ENCODE measurements at regions not wholly inside any gene's neighbourhood (a gene's known extent, or its start where the extent isn't known, plus 50 kb on each side); places are given as distances from the start of the nearest gene placed in this dataset.
A peak's percentile ranks its signal among the peaks of the same experiment; 100 is the strongest.

- peak overlapping the region; percentile 13; the same call in 1 of the 2 replicates for H3K9ac ChIP-seq
- H2AFZ ChIP-seq (ENCODE audit: low read depth) = peak overlapping the region; percentile 37; the same call in 1 of the 2 replicates
- H3K4me3 ChIP-seq (ENCODE audit: low read depth in 2 of 2, low read length in 1 of 2) = no peak overlapping the region
- H3K27me3 ChIP-seq (ENCODE audit: insufficient read depth) = no peaks in the 10 kb centered on the region
- TF ChIP-seq TAF1 (IDR thresholded peaks at IDR 0.05; ENCODE audit: borderline replicate concordance, low read depth, low read length) = no peak
- no peak for TF ChIP-seq MXI1 (IDR thresholded peaks at IDR 0.05; ENCODE audit: low read depth, low read length)
- TF ChIP-seq TCF12 (IDR thresholded peaks at IDR 0.05) = peak; percentile 34; the same call in 1 of the 2 replicates
- TF ChIP-seq NFIC (IDR thresholded peaks at IDR 0.05; ENCODE audit: borderline replicate concordance) = peak; percentile 52; the same call in 1 of the 2 replicates
- peak in 1 of 2 experiments; percentile 9; a peak in 1 of 4 replicates for TF ChIP-seq EP300 (IDR thresholded peaks at IDR 0.05; ENCODE audit: borderline replicate concordance in 1 of 2, low read depth in 1 of 2, low read length in 1 of 2)
- TF ChIP-seq, protein P1, sequence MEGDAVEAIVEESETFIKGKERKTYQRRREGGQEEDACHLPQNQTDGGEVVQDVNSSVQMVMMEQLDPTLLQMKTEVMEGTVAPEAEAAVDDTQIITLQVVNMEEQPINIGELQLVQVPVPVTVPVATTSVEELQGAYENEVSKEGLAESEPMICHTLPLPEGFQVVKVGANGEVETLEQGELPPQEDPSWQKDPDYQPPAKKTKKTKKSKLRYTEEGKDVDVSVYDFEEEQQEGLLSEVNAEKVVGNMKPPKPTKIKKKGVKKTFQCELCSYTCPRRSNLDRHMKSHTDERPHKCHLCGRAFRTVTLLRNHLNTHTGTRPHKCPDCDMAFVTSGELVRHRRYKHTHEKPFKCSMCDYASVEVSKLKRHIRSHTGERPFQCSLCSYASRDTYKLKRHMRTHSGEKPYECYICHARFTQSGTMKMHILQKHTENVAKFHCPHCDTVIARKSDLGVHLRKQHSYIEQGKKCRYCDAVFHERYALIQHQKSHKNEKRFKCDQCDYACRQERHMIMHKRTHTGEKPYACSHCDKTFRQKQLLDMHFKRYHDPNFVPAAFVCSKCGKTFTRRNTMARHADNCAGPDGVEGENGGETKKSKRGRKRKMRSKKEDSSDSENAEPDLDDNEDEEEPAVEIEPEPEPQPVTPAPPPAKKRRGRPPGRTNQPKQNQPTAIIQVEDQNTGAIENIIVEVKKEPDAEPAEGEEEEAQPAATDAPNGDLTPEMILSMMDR (IDR thresholded peaks at IDR 0.05) = no peak
- TF ChIP-seq, protein P2, sequence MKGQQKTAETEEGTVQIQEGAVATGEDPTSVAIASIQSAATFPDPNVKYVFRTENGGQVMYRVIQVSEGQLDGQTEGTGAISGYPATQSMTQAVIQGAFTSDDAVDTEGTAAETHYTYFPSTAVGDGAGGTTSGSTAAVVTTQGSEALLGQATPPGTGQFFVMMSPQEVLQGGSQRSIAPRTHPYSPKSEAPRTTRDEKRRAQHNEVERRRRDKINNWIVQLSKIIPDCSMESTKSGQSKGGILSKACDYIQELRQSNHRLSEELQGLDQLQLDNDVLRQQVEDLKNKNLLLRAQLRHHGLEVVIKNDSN (IDR thresholded peaks at IDR 0.05; ENCODE audit: borderline replicate concordance, low read depth) = peak; percentile 34; the same call in 1 of the 2 replicates
- no peaks in the 10 kb centered on the region for H4K20me1 ChIP-seq (ENCODE audit: insufficient read depth)
- peaks cover 29% of the 10 kb centered on the region for H3F3A ChIP-seq (replicated peaks; ENCODE audit: insufficient read depth)
- H3K4me2 ChIP-seq = peak overlapping the region; percentile 61
- H3K36me3 ChIP-seq (replicated peaks in 1 of 2; ENCODE audit: control insufficient read depth in 1 of 2, insufficient read depth in 2 of 2, low read length in 1 of 2) = no peaks in the 10 kb centered on the region
- CTCF ChIA-PET = no interaction called here
- H3K9me3 ChIP-seq = no peaks in the 10 kb centered on the region
- no peak for DNase-seq
- peaks cover 19 to 48% of the 10 kb centered on the region in 2 experiments for H3K4me1 ChIP-seq (ENCODE audit: control insufficient read depth in 1 of 2, insufficient read depth in 2 of 2, low read depth in 1 of 2, low read length in 1 of 2)
- H3K9me2 ChIP-seq = no peaks in the 10 kb centered on the region
- 70% methylated on average over 5 of the region's 5 CpGs for WGBS (ENCODE audit: low lambda C conversion rate)
- POLR2A ChIA-PET = no interaction called here
- no peaks in the 10 kb centered on the region for H3K79me2 ChIP-seq (ENCODE audit: insufficient read depth)
- H3K27ac ChIP-seq (ENCODE audit: low read depth in 2 of 2, low read length in 1 of 2) = peak overlapping the region; percentile 90 to 96
Observed at GRCh38 chr12:93173178-93173957, 204.4 kb upstream of the NUDT4 start.

DNA sequence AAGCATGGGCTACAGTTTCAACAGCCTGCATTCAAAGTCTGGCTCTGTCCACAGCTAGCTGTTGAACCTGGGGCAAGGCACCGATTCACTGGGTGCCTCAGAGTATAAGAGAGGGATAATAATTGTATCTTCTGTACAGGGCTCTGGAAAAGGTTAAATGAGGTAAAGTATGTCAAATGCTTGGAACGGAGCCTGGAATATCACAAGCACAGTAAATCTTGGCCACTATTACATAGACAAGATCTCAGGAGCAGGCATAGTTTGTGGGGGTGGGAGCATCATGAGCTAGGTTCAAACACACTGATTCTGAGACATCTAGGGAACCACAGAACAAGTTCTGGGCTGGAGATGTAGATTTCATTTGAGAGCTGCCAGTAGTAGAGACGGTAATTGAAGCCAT, 203.7 kb upstream of the NUDT4 start:
- H3F3A ChIP-seq (replicated peaks; ENCODE audit: insufficient read depth) = peaks cover 29% of the 10 kb centered on the region
- H3K9ac ChIP-seq = peak overlapping the region; percentile 13; the same call in 1 of the 2 replicates
- no peak overlapping the region for H3K4me3 ChIP-seq (ENCODE audit: low read depth in 2 of 2, low read length in 1 of 2)
- no peaks in the 10 kb centered on the region for H3K9me3 ChIP-seq
- no peaks in the 10 kb centered on the region for H3K27me3 ChIP-seq (ENCODE audit: insufficient read depth)
- peak overlapping the region; percentile 61 for H3K4me2 ChIP-seq
- DNase-seq = peak; percentile 19
- H3K36me3 ChIP-seq (replicated peaks in 1 of 2; ENCODE audit: control insufficient read depth in 1 of 2, insufficient read depth in 2 of 2, low read length in 1 of 2) = no peaks in the 10 kb centered on the region
- H3K79me2 ChIP-seq (ENCODE audit: insufficient read depth) = no peaks in the 10 kb centered on the region
- ChIA-PET CTCF (no interaction called here), POLR2A (no interaction called here)
- H3K27ac ChIP-seq (ENCODE audit: low read depth in 2 of 2, low read length in 1 of 2) = peak overlapping the region; percentile 90 to 96
- H3K4me1 ChIP-seq (ENCODE audit: control insufficient read depth in 1 of 2, insufficient read depth in 2 of 2, low read depth in 1 of 2, low read length in 1 of 2) = peaks cover 19 to 48% of the 10 kb centered on the region in 2 experiments
- H4K20me1 ChIP-seq (ENCODE audit: insufficient read depth) = no peaks in the 10 kb centered on the region
- no peaks in the 10 kb centered on the region for H3K9me2 ChIP-seq
- H2AFZ ChIP-seq (ENCODE audit: low read depth) = peak overlapping the region; percentile 37; the same call in 1 of the 2 replicates
- WGBS (ENCODE audit: low lambda C conversion rate) = 18% methylated on average over 3 of the region's 3 CpGs
- peak; percentile 93 for TF ChIP-seq TCF12 (IDR thresholded peaks at IDR 0.05)
- TF ChIP-seq SMC3 (IDR thresholded peaks at IDR 0.05; ENCODE audit: low read depth, low read length) = no peak
- 0 out of 2 replicates have a peak, but pooled peaks have one; percentile 33 for TF ChIP-seq MAX (IDR thresholded peaks at IDR 0.05; ENCODE audit: low read depth)
- peak; percentile 89 for TF ChIP-seq PBX3 (IDR thresholded peaks at IDR 0.05)
- TF ChIP-seq RXRA (IDR thresholded peaks at IDR 0.05; ENCODE audit: borderline replicate concordance, low read depth) = peak; percentile 92
- TF ChIP-seq MEF2A (IDR thresholded peaks at IDR 0.05; ENCODE audit: borderline replicate concordance, low read depth) = no peak
- TF ChIP-seq POLR2AphosphoS5 (IDR thresholded peaks at IDR 0.05; ENCODE audit: low read depth, low read length) = peak; percentile 86; the same call in 1 of the 2 replicates
- no peak for TF ChIP-seq ELF1 (IDR thresholded peaks at IDR 0.05)
- peak; percentile 85 to 87; a peak in 3 of 4 replicates for TF ChIP-seq EP300 (IDR thresholded peaks at IDR 0.05; ENCODE audit: borderline replicate concordance in 1 of 2, low read depth in 1 of 2, low read length in 1 of 2)
- TF ChIP-seq RAD21 (IDR thresholded peaks at IDR 0.05; ENCODE audit: low read length) = 0 out of 2 replicates have a peak, but pooled peaks have one; percentile 20
- TF ChIP-seq, protein P3, sequence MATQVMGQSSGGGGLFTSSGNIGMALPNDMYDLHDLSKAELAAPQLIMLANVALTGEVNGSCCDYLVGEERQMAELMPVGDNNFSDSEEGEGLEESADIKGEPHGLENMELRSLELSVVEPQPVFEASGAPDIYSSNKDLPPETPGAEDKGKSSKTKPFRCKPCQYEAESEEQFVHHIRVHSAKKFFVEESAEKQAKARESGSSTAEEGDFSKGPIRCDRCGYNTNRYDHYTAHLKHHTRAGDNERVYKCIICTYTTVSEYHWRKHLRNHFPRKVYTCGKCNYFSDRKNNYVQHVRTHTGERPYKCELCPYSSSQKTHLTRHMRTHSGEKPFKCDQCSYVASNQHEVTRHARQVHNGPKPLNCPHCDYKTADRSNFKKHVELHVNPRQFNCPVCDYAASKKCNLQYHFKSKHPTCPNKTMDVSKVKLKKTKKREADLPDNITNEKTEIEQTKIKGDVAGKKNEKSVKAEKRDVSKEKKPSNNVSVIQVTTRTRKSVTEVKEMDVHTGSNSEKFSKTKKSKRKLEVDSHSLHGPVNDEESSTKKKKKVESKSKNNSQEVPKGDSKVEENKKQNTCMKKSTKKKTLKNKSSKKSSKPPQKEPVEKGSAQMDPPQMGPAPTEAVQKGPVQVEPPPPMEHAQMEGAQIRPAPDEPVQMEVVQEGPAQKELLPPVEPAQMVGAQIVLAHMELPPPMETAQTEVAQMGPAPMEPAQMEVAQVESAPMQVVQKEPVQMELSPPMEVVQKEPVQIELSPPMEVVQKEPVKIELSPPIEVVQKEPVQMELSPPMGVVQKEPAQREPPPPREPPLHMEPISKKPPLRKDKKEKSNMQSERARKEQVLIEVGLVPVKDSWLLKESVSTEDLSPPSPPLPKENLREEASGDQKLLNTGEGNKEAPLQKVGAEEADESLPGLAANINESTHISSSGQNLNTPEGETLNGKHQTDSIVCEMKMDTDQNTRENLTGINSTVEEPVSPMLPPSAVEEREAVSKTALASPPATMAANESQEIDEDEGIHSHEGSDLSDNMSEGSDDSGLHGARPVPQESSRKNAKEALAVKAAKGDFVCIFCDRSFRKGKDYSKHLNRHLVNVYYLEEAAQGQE (IDR thresholded peaks at IDR 0.05; ENCODE audit: low read depth, low read length) = peak; percentile 54; the same call in 1 of the 2 replicates

Data from SK-N-SH (cell line).